NB4 (cell line): ENCODE measurements at regions not wholly inside any gene's neighbourhood (a gene's known extent, or its start where the extent isn't known, plus 50 kb on each side); places are given as distances from the start of the nearest gene placed in this dataset.

Experiments
- CTCF ChIP-seq: IDR thresholded peaks from one replicate; pipeline ENCODE4 v1.5.1; 2012; ENCODE audit warnings: low read depth, low read length
- POLR2A ChIP-seq: IDR thresholded peaks from 2 replicates; pipeline ENCODE4 v1.6.1; 2011; ENCODE audit warnings: mild to moderate bottlenecking; ENCODE audit not compliant: insufficient read length; ENCODE audit errors: extremely low read depth

DNA sequence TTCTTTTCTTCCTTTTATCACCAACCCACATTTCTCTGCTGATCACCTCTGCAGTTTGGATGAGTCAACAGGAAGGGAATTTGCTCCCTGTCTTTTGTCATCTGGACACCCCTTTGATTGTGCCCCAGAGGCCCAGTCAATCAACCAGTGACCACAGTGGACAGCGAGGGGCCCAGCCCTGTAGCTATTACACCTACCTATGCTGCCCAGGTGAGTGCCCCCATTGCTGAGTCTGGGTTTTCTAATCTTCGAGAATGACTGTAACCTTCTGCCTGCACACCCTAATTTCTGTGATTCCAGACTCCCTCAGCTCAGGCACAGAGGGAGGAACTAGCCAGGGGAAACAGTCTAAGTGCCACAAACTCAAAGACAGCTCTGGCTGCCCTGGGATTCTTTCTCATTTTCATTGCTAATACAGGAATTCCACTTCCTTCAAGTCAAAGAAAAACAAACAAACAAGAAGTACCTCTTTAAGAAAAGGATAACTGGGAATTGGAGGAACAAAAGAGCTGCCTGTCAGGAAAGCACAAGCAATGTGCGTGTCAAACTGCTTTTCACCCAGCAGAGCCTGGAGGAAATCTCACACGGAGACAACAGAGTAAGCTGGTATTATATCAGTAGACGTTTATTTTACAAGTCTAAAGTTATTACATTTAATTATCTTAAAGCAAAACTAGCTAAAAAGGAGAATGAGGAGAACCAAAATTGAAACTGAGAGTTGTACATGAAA, 311.1 kb downstream of the AJAP1 start:
- TF ChIP-seq CTCF (no peak), POLR2A (no peak)
